GM12892 (cell line): ENCODE measurements at regions not wholly inside any gene's neighbourhood (a gene's known extent, or its start where the extent isn't known, plus 50 kb on each side); places are given as distances from the start of the nearest gene placed in this dataset.

Experiments used
- POLR2A ChIP-seq: IDR thresholded peaks from 2 replicates; pipeline ENCODE4 v1.6.1; 2011; ENCODE audit warnings: low read depth, low read length, control low read depth
- TAF1 ChIP-seq: IDR thresholded peaks from 2 replicates; pipeline ENCODE4 v1.6.1; 2011; ENCODE audit warnings: low read depth, mild to moderate bottlenecking, control low read depth, low read length, borderline replicate concordance

DNA sequence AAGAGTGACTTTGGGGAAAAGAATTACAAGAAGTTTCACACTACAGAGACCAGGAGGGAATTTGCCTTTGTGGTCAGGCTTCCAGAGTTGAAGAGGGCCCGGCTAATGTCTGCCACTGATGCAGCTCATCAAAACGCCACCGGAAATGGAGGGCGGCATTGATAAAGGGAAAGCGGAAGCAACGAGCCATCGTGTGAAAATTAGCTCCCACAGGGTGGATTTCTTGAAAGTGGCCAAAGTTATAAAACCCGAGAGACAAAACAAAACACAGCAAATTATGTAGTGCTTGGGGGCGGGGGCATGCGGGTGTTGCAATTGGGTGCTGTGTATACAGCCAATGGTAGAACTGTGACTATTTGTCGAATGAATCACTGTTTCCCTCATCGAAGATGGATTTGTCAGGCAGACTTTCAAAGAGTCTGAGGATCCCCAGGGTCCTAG, 113.0 kb downstream of the ADAMTS15 start:
- TF ChIP-seq POLR2A = no peak
- TF ChIP-seq TAF1 = no peak
